Right atrium auricular region (tissue), 2 donors: ENCODE measurements at regions not wholly inside any gene's neighbourhood (a gene's known extent, or its start where the extent isn't known, plus 50 kb on each side); places are given as distances from the start of the nearest gene placed in this dataset.
A peak's percentile ranks its signal among the peaks of the same experiment; 100 is the strongest.

Source experiments
- DNase-seq: peaks from one replicate; pipeline ENCODE4 v3.0.0-alpha.2; 2019; ENCODE audit warnings: low spot score
- H3K27ac ChIP-seq, 2 donors: fragments of 200-600 bp; sonication (generic); 1 replicate in 1 of 2; 2 replicates in 1 of 2; pipeline ENCODE4 v1.5.1; 2016 to 2019
- H3K27me3 ChIP-seq, 2 donors: fragments of 200-600 bp; sonication (generic); one replicate each; pipeline versions ENCODE4 v1.5.1 to v1.6.0; 2017 to 2019
- H3K36me3 ChIP-seq: fragments of 200-600 bp; sonication (generic); one replicate; pipeline ENCODE4 v1.5.1; 2016
- H3K4me1 ChIP-seq, 2 donors: fragments of 200-600 bp; sonication (generic); one replicate each; pipeline versions ENCODE4 v1.5.1 to v1.6.0; 2017 to 2019
- H3K4me3 ChIP-seq, 2 donors: fragments of 200-600 bp; sonication (generic); 1 replicate in 1 of 2; 2 replicates in 1 of 2; pipeline ENCODE4 v1.5.1; 2017 to 2019; ENCODE audit warnings: mild to moderate bottlenecking in 1 of 2, moderate library complexity in 1 of 2
- H3K9me3 ChIP-seq, 2 donors: fragments of 200-600 bp; sonication (generic); one replicate each; pipeline ENCODE4 v1.5.1; 2019
- CTCF ChIP-seq, 2 donors: fragments of 200-600 bp; sonication (generic); IDR thresholded peaks; one replicate each; pipeline ENCODE4 v1.5.1; 2019; ENCODE audit warnings: antibody characterized with exemption in 2 of 2

- Histone ChIP-seq H3K9me3 (no peaks in the 10 kb centered on the region), H3K4me1 (peaks cover 0 to 10% of the 10 kb centered on the region in 2 donors), H3K4me3 (no peak overlapping the region), H3K27me3 (no peaks in the 10 kb centered on the region), H3K27ac (no peak overlapping the region), H3K36me3 (no peaks in the 10 kb centered on the region)
- no peak for TF ChIP-seq CTCF (IDR thresholded peaks at IDR 0.05)
- no peak for DNase-seq
These were observed 129.3 kb upstream of the FAM20C start for GRCh38 chr7:63117-63480.

GRCh38 chr7:63521-64021, 128.8 kb upstream of the FAM20C start:
- DNase-seq = no peak
- H3K4me1 ChIP-seq = peaks cover 0 to 10% of the 10 kb centered on the region in 2 donors
- TF ChIP-seq CTCF (IDR thresholded peaks at IDR 0.05) = no peak
- no peak overlapping the region for H3K4me3 ChIP-seq
- H3K27ac ChIP-seq = no peak overlapping the region
- no peaks in the 10 kb centered on the region for H3K36me3 ChIP-seq
- no peaks in the 10 kb centered on the region for H3K27me3 ChIP-seq
- no peaks in the 10 kb centered on the region for H3K9me3 ChIP-seq

GRCh38 chr7:64098-64915, 128.1 kb upstream of the FAM20C start:
- TF ChIP-seq CTCF (IDR thresholded peaks at IDR 0.05) = peak in 1 of 2 donors; percentile 62
- Histone ChIP-seq H3K9me3 (no peaks in the 10 kb centered on the region), H3K36me3 (no peaks in the 10 kb centered on the region), H3K27ac (no peak overlapping the region), H3K4me1 (peaks cover 0 to 10% of the 10 kb centered on the region in 2 donors), H3K27me3 (no peaks in the 10 kb centered on the region), H3K4me3 (no peak overlapping the region)
- peak; percentile 73 for DNase-seq

GRCh38 chr7:64916-65341, 127.4 kb upstream of the FAM20C start:
- no peak for TF ChIP-seq CTCF (IDR thresholded peaks at IDR 0.05)

GRCh38 chr7:65554-65953, 126.8 kb upstream of the FAM20C start:
- Histone ChIP-seq H3K4me3 (no peak overlapping the region), H3K9me3 (no peaks in the 10 kb centered on the region), H3K27ac (no peak overlapping the region), H3K4me1 (peaks cover 0 to 10% of the 10 kb centered on the region in 2 donors), H3K27me3 (no peaks in the 10 kb centered on the region), H3K36me3 (no peaks in the 10 kb centered on the region)
- no peak for TF ChIP-seq CTCF (IDR thresholded peaks at IDR 0.05)
- no peak for DNase-seq

More at GRCh38 chr7:64916-65341, 127.4 kb upstream of the FAM20C start:
- H3K36me3 ChIP-seq = no peaks in the 10 kb centered on the region
- H3K9me3 ChIP-seq = no peaks in the 10 kb centered on the region
- peaks cover 0 to 10% of the 10 kb centered on the region in 2 donors for H3K4me1 ChIP-seq
- H3K4me3 ChIP-seq = no peak overlapping the region
- H3K27ac ChIP-seq = no peak overlapping the region
- no peak for DNase-seq
- no peaks in the 10 kb centered on the region for H3K27me3 ChIP-seq
